Endodermal cell (in vitro differentiated cells): ENCODE measurements at regions not wholly inside any gene's neighbourhood (a gene's known extent, or its start where the extent isn't known, plus 50 kb on each side); places are given as distances from the start of the nearest gene placed in this dataset.

Experiments
- DNase-seq: peaks from one replicate; pipeline ENCODE4 v3.0.0-alpha.2; 2017
- H3K27ac ChIP-seq: 2 replicates; pipeline ENCODE4 v1.5.1; 2013; ENCODE audit warnings: mild to moderate bottlenecking, low read depth, low read length, moderate library complexity
- H3K27me3 ChIP-seq: 2 replicates; pipeline ENCODE4 v1.6.1; 2013; ENCODE audit warnings: mild to moderate bottlenecking, low read length, moderate library complexity; ENCODE audit not compliant: insufficient read depth, control insufficient read depth, poor library complexity, severe bottlenecking
- H3K36me3 ChIP-seq: 2 replicates; pipeline ENCODE4 v1.7.0; 2013; ENCODE audit warnings: mild to moderate bottlenecking, low read length, moderate library complexity; ENCODE audit not compliant: control insufficient read depth, insufficient read depth
- H3K4me1 ChIP-seq: one replicate; pipeline ENCODE4 v1.7.0; 2013; ENCODE audit warnings: low read length; ENCODE audit not compliant: control insufficient read depth, insufficient read depth
- H3K4me3 ChIP-seq: 2 replicates; pipeline ENCODE4 v1.5.1; 2013; ENCODE audit warnings: mild to moderate bottlenecking, low read length, moderate library complexity
- H3K9ac ChIP-seq: 2 replicates; pipeline ENCODE4 v1.6.1; 2013; ENCODE audit warnings: mild to moderate bottlenecking, low read length, moderate library complexity; ENCODE audit not compliant: poor library complexity, severe bottlenecking; ENCODE audit errors: extremely low read depth
- H3K9me3 ChIP-seq: 2 replicates; pipeline ENCODE4 v1.6.1; 2013; ENCODE audit warnings: mild to moderate bottlenecking, low read length, moderate library complexity; ENCODE audit not compliant: control insufficient read depth
- H3K27ac Mint-ChIP-seq: 2 replicates; pipeline ENCODE4 v1.8.0; 2020; ENCODE audit warnings: mixed read lengths
- H3K27me3 Mint-ChIP-seq: 2 replicates; pipeline ENCODE4 v1.8.0; 2021; ENCODE audit warnings: mild to moderate bottlenecking, mixed read lengths; ENCODE audit not compliant: insufficient read depth
- H3K36me3 Mint-ChIP-seq: 2 replicates; pipeline ENCODE4 v1.8.0; 2020; ENCODE audit warnings: low read depth, mixed read lengths
- H3K4me1 Mint-ChIP-seq: 2 replicates; pipeline ENCODE4 v1.8.0; 2020; ENCODE audit warnings: mixed read lengths
- H3K4me3 Mint-ChIP-seq: 2 replicates; pipeline ENCODE4 v1.8.0; 2020; ENCODE audit warnings: mild to moderate bottlenecking, moderate library complexity, mixed read lengths
- H3K9me3 Mint-ChIP-seq: 2 replicates; pipeline ENCODE4 v1.8.0; 2020; ENCODE audit warnings: mild to moderate bottlenecking, mixed read lengths
- CTCF ChIP-seq: fragments of 200-600 bp; sonication (generic); conservative IDR thresholded peaks from 2 replicates; pipeline ENCODE4 v1.5.0; 2021; ENCODE audit warnings: antibody characterized with exemption, mild to moderate bottlenecking
- WGBS, 2 experiments: methylation state at CpG; one replicate each; pipeline versions ENCODE4 v1.1.5 to v1.1.7; 2013; ENCODE audit warnings: missing lambda C conversion rate in 2 of 2, mixed read lengths in 1 of 2; ENCODE audit not compliant: insufficient coverage in 1 of 2, insufficient read length in 1 of 2; 5-methylcytosine and 5-hydroxymethylcytosine counted together

- peaks cover 29% of the 10 kb centered on the region for H3K4me1 Mint-ChIP-seq
- no peaks in the 10 kb centered on the region for H3K36me3 ChIP-seq
- H3K4me3 ChIP-seq = no peak overlapping the region
- H3K4me1 ChIP-seq = no peaks in the 10 kb centered on the region
- TF ChIP-seq CTCF = no peak
- no peaks in the 10 kb centered on the region for H3K36me3 Mint-ChIP-seq
- peaks cover 13% of the 10 kb centered on the region for H3K9me3 ChIP-seq
- H3K27me3 Mint-ChIP-seq = no peaks in the 10 kb centered on the region
- peaks cover 13% of the 10 kb centered on the region for H3K9me3 Mint-ChIP-seq
- H3K27ac ChIP-seq = no peak overlapping the region
- no peaks in the 10 kb centered on the region for H3K27me3 ChIP-seq
- WGBS, 2 experiments = 98 to 100% methylated on average over 1 to 2 of the region's 2 CpGs
- no peak overlapping the region for H3K27ac Mint-ChIP-seq
- H3K4me3 Mint-ChIP-seq = no peak overlapping the region
- no peak for DNase-seq
- no peak overlapping the region for H3K9ac ChIP-seq
Measured at GRCh38 chr12:70078161-70078560, 165.1 kb upstream of the CNOT2 start.

DNA sequence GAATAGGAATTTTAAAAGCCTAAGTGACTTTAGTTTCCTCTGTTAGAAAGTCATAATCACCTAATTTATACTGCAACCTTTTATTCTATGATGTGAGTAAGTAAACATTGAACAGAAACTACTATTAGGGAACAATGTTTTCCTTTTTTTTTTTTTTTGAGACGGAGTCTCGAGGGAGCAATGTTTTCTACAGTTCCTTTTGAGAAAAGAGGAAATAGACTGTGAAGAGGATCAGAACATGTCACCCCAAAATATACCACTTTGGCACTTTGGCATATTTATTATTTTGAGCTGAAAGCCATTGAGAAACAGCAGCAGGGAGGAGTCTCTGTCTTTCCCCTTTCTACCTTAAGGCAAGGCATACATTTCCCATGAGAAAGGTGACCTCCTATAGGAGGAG, 162.7 kb upstream of the CNOT2 start:
- no CpG with 5 or more reads among the region's 2 CpGs for WGBS, 2 experiments
- Mint-ChIP-seq H3K9me3 (peaks cover 18% of the 10 kb centered on the region), H3K4me1 (peaks cover 15% of the 10 kb centered on the region)

GRCh38 chr12:70082997-70083676, 160.1 kb upstream of the CNOT2 start:
- H3K36me3 Mint-ChIP-seq = no peaks in the 10 kb centered on the region
- Histone ChIP-seq H3K36me3 (no peaks in the 10 kb centered on the region), H3K27ac (no peak overlapping the region), H3K4me3 (no peak overlapping the region), H3K4me1 (no peaks in the 10 kb centered on the region), H3K9me3 (peaks cover 14% of the 10 kb centered on the region), H3K9ac (no peak overlapping the region), H3K27me3 (no peaks in the 10 kb centered on the region)
- DNase-seq = no peak
- no peaks in the 10 kb centered on the region for H3K27me3 Mint-ChIP-seq
- H3K4me1 Mint-ChIP-seq = peaks cover 17% of the 10 kb centered on the region
- no peak for TF ChIP-seq CTCF
- H3K27ac Mint-ChIP-seq = no peak overlapping the region
- H3K9me3 Mint-ChIP-seq = peaks cover 32% of the 10 kb centered on the region
- no peak overlapping the region for H3K4me3 Mint-ChIP-seq
- WGBS, 2 experiments = 90 to 97% methylated on average over 1 to 3 of the region's 3 CpGs

More for the DNA sequence above, 162.7 kb upstream of the CNOT2 start:
- no peaks in the 10 kb centered on the region for H3K4me1 ChIP-seq
- no peak for TF ChIP-seq CTCF
- Mint-ChIP-seq H3K27ac (no peak overlapping the region), H3K27me3 (no peaks in the 10 kb centered on the region), H3K4me3 (no peak overlapping the region), H3K36me3 (no peaks in the 10 kb centered on the region)
- DNase-seq = no peak
- peaks cover 14% of the 10 kb centered on the region for H3K9me3 ChIP-seq
- H3K36me3 ChIP-seq = no peaks in the 10 kb centered on the region
- H3K27me3 ChIP-seq = no peaks in the 10 kb centered on the region
- no peak overlapping the region for H3K4me3 ChIP-seq
- no peak overlapping the region for H3K9ac ChIP-seq
- H3K27ac ChIP-seq = no peak overlapping the region
